22Rv1 (cell line): ENCODE measurements at regions not wholly inside any gene's neighbourhood (a gene's known extent, or its start where the extent isn't known, plus 50 kb on each side); places are given as distances from the start of the nearest gene placed in this dataset.

Experiments
- H3K27ac ChIP-seq: fragments of 450-650 bp; 2 replicates; pipeline ENCODE4 v1.5.1; 2017
- CTCF ChIP-seq: fragments of 450-650 bp; IDR thresholded peaks from 2 replicates; pipeline ENCODE4 v1.5.1; 2017; ENCODE audit warnings: mild to moderate bottlenecking
- ZFX ChIP-seq: fragments of 450-650 bp; IDR thresholded peaks from 2 replicates; pipeline ENCODE4 v1.6.1; 2017; ENCODE audit warnings: antibody characterized with exemption, borderline replicate concordance

GRCh38 chr1:76793594-76793993 is 73.7 kb upstream of the ST6GALNAC5 start:
- H3K27ac ChIP-seq, result no peak overlapping the region
- TF ChIP-seq CTCF (no peak), ZFX (no peak)

GRCh38 chr1:76799700-76800099 is 67.6 kb upstream of the ST6GALNAC5 start:
- TF ChIP-seq ZFX (no peak), CTCF (no peak)
- H3K27ac ChIP-seq, result no peak overlapping the region

- no peak overlapping the region for H3K27ac ChIP-seq
- TF ChIP-seq CTCF, result no peak
- TF ChIP-seq ZFX, result no peak
Measured at GRCh38 chr1:76802094-76802493, 65.2 kb upstream of the ST6GALNAC5 start.

- no peak overlapping the region for H3K27ac ChIP-seq
- TF ChIP-seq ZFX, result no peak
- TF ChIP-seq CTCF, result no peak
Measured at GRCh38 chr1:76807543-76808260, 59.6 kb upstream of the ST6GALNAC5 start.
